ENCODE measurements at regions not wholly inside any gene's neighbourhood (a gene's known extent, or its start where the extent isn't known, plus 50 kb on each side); places are given as distances from the start of the nearest gene placed in this dataset.
A peak's percentile ranks its signal among the peaks of the same experiment; 100 is the strongest.

DNA sequence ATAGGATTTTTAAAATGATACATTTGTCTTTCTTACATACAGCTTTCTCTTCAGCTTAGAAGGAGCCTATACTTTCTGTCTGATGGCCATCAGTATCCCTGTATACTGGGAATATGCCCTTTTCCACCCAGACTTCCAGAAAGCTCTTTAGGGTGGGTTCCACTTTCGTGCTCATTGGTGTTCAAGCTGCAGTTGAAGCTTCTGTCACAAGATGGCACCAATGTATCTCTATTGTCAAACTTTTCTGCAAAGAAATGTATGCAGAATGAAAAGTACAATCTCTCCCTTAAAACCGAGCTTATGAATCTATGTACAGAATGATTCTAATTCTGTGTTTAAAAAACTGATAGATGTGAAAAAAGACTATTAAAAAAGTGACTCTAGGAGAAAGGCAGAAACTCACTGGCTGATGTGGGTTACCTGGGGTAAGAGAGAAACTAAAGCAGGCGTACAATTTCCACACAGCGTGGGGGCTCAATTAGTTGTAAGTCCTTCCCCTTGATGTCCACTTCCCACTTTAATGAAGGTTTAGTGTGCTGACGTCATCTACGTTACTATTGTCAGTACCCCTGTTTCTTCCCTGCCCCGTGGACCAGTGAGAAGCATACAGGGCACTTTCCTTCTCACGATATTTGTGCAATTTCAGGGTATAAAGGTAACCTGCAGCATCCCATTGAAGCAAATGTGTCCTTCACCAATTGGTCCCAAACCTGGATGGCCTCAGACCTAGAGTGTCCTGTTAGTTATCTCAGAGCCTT is 57.3 kb upstream of the TCEAL2 start:
- CTCF ChIA-PET, result no interaction called here
- Histone ChIP-seq H3K4me3 (ENCODE audit: low read depth, low read length) (no peak overlapping the region), H3K36me3 (ENCODE audit: control insufficient read depth, insufficient read depth, low read length) (no peaks in the 10 kb centered on the region), H3K9me3 (no peaks in the 10 kb centered on the region), H3K4me1 (no peaks in the 10 kb centered on the region), H3K27me3 (replicated peaks; ENCODE audit: control insufficient read depth, insufficient read depth, low read length) (no peaks in the 10 kb centered on the region)
- H3K27ac Mint-ChIP-seq (ENCODE audit: unreplicated experiment), result no peak overlapping the region
- POLR2A ChIA-PET, result no interaction called here
- H3K4me3 Mint-ChIP-seq (ENCODE audit: unreplicated experiment), result no peak overlapping the region
- TF ChIP-seq, protein P1, sequence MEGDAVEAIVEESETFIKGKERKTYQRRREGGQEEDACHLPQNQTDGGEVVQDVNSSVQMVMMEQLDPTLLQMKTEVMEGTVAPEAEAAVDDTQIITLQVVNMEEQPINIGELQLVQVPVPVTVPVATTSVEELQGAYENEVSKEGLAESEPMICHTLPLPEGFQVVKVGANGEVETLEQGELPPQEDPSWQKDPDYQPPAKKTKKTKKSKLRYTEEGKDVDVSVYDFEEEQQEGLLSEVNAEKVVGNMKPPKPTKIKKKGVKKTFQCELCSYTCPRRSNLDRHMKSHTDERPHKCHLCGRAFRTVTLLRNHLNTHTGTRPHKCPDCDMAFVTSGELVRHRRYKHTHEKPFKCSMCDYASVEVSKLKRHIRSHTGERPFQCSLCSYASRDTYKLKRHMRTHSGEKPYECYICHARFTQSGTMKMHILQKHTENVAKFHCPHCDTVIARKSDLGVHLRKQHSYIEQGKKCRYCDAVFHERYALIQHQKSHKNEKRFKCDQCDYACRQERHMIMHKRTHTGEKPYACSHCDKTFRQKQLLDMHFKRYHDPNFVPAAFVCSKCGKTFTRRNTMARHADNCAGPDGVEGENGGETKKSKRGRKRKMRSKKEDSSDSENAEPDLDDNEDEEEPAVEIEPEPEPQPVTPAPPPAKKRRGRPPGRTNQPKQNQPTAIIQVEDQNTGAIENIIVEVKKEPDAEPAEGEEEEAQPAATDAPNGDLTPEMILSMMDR (IDR thresholded peaks at IDR 0.05; ENCODE audit: insufficient read depth in 1 of 2, low read depth in 1 of 2, low read length in 1 of 2, severe bottlenecking in 1 of 2, unreplicated experiment in 1 of 2), result peak in 1 of 2 experiments; percentile 54
- H3K9me3 Mint-ChIP-seq (ENCODE audit: unreplicated experiment), result no peaks in the 10 kb centered on the region
- peak in 1 of 2 experiments; percentile 12 for DNase-seq
- H3K4me1 Mint-ChIP-seq (ENCODE audit: low read depth, unreplicated experiment), result no peaks in the 10 kb centered on the region
- no TSS peak for BruUV-seq (replicated peaks)
- H3K27me3 Mint-ChIP-seq (ENCODE audit: insufficient read depth, unreplicated experiment), result no peaks in the 10 kb centered on the region
- no peaks in the 10 kb centered on the region for H3K36me3 Mint-ChIP-seq (ENCODE audit: insufficient read depth, unreplicated experiment)
- intact Hi-C loops (cut with micrococcal nuclease; ENCODE audit: unreplicated experiment), result no loop called here

DNA sequence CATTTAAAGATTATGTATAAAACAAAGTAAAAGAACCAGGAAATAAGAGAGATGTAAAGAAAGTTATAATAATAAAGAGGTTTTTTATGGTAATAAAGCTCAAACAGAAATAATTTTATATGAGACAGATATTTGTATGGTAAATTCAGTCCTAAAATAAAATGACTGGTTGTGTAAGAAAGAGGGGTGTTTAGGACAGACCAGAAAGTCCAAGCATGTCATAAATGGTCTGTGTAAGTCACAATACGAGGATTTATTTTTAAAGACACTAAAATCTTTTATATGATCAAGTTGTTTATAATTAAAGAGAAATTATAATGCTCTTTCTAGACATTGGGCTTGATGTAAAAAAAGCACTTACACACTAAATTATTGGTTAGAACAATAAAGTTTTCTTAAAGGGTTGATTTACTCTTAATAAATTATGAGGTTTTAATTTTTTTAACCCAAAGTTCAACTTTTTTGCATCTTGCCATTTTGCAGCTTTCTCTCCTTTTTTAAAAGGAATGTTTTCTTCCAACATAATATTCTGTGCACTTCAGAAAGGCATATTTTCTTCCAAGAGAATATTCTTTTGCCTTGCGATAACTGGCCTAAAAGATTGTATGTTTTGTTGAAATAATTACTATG is 61.9 kb upstream of the TCEAL2 start:
- Histone ChIP-seq H3K36me3 (ENCODE audit: control insufficient read depth, insufficient read depth, low read length) (no peaks in the 10 kb centered on the region), H3K27me3 (replicated peaks; ENCODE audit: control insufficient read depth, insufficient read depth, low read length) (no peaks in the 10 kb centered on the region), H3K4me1 (no peaks in the 10 kb centered on the region), H3K4me3 (ENCODE audit: low read depth, low read length) (no peak overlapping the region), H3K9me3 (no peaks in the 10 kb centered on the region)
- no peak overlapping the region for H3K27ac Mint-ChIP-seq (ENCODE audit: unreplicated experiment)
- no peak overlapping the region for H3K4me3 Mint-ChIP-seq (ENCODE audit: unreplicated experiment)
- no peaks in the 10 kb centered on the region for H3K36me3 Mint-ChIP-seq (ENCODE audit: insufficient read depth, unreplicated experiment)
- CTCF ChIA-PET, result no interaction called here
- H3K9me3 Mint-ChIP-seq (ENCODE audit: unreplicated experiment), result no peaks in the 10 kb centered on the region
- no peaks in the 10 kb centered on the region for H3K27me3 Mint-ChIP-seq (ENCODE audit: insufficient read depth, unreplicated experiment)
- no TSS peak for BruUV-seq (replicated peaks)
- H3K4me1 Mint-ChIP-seq (ENCODE audit: low read depth, unreplicated experiment), result no peaks in the 10 kb centered on the region
- POLR2A ChIA-PET, result no interaction called here
- intact Hi-C loops (cut with micrococcal nuclease; ENCODE audit: unreplicated experiment), result no loop called here
- DNase-seq, result no peak
- TF ChIP-seq, protein P1 (IDR thresholded peaks at IDR 0.05; ENCODE audit: insufficient read depth in 1 of 2, low read depth in 1 of 2, low read length in 1 of 2, severe bottlenecking in 1 of 2, unreplicated experiment in 1 of 2), result no peak

DNA sequence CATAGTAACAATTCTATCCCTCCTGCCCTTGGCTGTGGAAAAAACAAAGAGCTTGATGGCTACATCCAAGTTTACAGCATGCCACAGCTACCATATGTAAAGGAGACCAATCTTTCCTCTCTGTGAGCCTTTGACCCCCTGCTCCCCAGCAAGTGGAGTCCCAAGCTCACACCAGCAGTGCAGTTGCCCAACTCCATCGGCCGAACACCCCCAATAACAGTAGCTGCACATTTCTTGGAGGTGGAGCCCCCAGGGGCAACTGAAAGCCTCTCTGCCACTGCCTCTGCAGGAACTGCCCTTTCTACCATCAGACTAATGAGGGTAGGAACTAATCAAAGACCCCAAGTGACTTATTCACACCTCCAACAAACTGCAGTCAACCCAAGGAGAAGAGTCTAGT is 81.0 kb upstream of the TCEAL2 start:
- Histone ChIP-seq H3K4me3 (ENCODE audit: low read depth, low read length) (no peak overlapping the region), H3K4me1 (no peaks in the 10 kb centered on the region), H3K27me3 (replicated peaks; ENCODE audit: control insufficient read depth, insufficient read depth, low read length) (no peaks in the 10 kb centered on the region), H3K9me3 (no peaks in the 10 kb centered on the region), H3K36me3 (ENCODE audit: control insufficient read depth, insufficient read depth, low read length) (no peaks in the 10 kb centered on the region)
- intact Hi-C loops (cut with micrococcal nuclease; ENCODE audit: unreplicated experiment), result no loop called here
- H3K4me3 Mint-ChIP-seq (ENCODE audit: unreplicated experiment), result no peak overlapping the region
- ChIA-PET CTCF (no interaction called here), POLR2A (no interaction called here)
- no peak for DNase-seq
- no peak overlapping the region for H3K27ac Mint-ChIP-seq (ENCODE audit: unreplicated experiment)
- no peaks in the 10 kb centered on the region for H3K9me3 Mint-ChIP-seq (ENCODE audit: unreplicated experiment)
- H3K27me3 Mint-ChIP-seq (ENCODE audit: insufficient read depth, unreplicated experiment), result no peaks in the 10 kb centered on the region
- BruUV-seq (replicated peaks), result no TSS peak
- TF ChIP-seq, protein P1 (IDR thresholded peaks at IDR 0.05; ENCODE audit: insufficient read depth in 1 of 2, low read depth in 1 of 2, low read length in 1 of 2, severe bottlenecking in 1 of 2, unreplicated experiment in 1 of 2), result no peak
- no peaks in the 10 kb centered on the region for H3K36me3 Mint-ChIP-seq (ENCODE audit: insufficient read depth, unreplicated experiment)
- no peaks in the 10 kb centered on the region for H3K4me1 Mint-ChIP-seq (ENCODE audit: low read depth, unreplicated experiment)

Measured in Caco-2 (cell line).